ENCODE measurements at regions not wholly inside any gene's neighbourhood (a gene's known extent, or its start where the extent isn't known, plus 50 kb on each side); places are given as distances from the start of the nearest gene placed in this dataset.

DNA sequence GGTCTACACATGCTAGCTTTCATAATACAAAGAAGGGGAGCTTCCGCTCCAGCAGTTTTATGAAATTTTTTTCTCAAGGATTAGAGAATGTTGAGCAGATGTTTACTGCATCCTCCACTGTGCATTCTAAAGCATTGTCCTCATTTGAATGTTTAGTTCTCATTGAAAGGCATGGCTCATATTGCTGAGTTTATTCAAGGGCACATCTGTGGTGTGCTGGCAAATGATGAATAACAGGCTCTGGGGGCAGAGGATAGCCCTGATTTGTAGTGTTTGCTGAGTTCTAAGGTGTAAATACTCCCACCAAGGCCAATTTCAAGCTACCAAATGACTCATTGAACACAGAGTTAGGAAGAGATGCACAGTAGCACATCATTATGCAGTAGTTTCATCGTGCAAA lies 303.2 kb upstream of the FAM78B start:
- no peak for TF ChIP-seq POLR2A (IDR thresholded peaks at IDR 0.05)
- TF ChIP-seq, protein P1, sequence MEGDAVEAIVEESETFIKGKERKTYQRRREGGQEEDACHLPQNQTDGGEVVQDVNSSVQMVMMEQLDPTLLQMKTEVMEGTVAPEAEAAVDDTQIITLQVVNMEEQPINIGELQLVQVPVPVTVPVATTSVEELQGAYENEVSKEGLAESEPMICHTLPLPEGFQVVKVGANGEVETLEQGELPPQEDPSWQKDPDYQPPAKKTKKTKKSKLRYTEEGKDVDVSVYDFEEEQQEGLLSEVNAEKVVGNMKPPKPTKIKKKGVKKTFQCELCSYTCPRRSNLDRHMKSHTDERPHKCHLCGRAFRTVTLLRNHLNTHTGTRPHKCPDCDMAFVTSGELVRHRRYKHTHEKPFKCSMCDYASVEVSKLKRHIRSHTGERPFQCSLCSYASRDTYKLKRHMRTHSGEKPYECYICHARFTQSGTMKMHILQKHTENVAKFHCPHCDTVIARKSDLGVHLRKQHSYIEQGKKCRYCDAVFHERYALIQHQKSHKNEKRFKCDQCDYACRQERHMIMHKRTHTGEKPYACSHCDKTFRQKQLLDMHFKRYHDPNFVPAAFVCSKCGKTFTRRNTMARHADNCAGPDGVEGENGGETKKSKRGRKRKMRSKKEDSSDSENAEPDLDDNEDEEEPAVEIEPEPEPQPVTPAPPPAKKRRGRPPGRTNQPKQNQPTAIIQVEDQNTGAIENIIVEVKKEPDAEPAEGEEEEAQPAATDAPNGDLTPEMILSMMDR (IDR thresholded peaks at IDR 0.05) = no peak
